SW480 (cell line): ENCODE measurements at regions not wholly inside any gene's neighbourhood (a gene's known extent, or its start where the extent isn't known, plus 50 kb on each side); places are given as distances from the start of the nearest gene placed in this dataset.

ENCODE experiments used
- DNase-seq: peaks from one replicate; pipeline ENCODE4 v3.0.0-alpha.2; 2016; ENCODE audit warnings: low spot score

DNA sequence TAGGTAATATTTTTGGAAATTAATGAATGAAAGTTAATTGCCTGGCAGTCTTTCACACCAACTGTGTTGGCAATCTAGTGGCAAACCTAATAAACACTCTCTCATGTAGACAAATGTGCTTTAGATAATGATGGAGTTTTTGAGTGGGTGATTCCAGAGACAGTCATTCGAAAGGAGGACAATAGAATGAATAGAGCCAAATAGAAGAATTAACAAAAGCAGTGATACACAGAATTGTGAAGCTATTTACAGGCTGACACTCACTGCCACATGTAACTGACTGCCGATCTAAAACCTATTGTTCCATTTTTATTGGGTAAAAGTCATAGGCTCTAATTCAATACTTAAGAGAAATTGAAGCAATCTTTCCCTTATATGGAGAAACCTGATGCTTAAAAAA lies 338.5 kb downstream of the PCDH7 start:
- DNase-seq, result no peak

DNA sequence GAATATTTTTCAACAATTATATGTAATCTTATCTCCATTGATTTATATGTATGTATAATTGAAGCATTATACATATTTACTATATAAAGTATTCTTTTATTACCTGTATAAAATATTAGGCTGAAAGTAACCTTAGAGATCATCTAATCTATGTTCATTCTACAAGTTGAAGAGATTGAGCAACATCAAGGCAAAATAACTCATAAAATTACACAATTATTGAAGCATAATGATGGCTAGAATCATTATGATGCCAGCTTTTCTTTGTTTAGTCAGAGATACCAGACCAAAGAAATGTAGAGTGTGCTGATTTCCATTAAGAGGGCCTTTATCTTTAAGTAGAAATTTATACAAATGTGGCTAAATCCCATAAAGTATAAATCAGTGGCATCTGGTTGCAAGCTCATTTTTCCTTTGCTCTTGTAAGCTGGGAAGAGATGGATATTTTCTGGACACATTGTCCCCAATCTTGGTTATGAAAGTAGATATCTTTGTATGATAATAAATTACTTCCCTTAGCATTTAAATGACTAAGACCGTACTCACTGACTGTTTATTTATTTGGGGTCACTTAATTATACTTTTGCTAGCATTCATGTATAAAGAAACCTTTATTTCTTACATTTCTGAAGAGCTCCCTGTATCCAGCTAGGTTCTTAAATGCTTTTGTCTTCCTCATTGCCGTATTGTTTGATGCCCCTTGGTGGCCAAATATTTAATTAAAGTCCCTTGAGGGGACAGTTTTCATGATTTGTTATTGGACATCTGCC lies 339.8 kb downstream of the PCDH7 start:
- no peak for DNase-seq

DNA sequence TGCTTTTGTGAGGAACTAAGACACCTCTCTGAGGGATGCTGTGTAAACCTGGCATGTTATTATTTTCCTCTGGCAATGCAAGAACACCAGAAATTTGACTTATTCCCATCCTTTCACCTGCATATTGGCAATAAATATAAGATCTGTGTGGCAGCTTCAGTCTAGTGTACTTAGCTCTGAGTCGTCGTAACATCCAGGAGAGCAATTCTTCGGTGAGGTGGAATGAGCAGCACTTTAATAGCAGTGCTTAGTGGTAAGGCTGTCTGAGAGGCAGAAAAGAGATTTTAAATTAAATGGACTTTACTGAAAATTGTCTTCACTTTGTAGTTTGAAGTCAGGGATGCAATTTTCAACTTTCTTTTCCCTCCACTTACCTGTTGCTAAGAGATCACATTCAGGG lies 344.9 kb downstream of the PCDH7 start:
- no peak for DNase-seq

DNA sequence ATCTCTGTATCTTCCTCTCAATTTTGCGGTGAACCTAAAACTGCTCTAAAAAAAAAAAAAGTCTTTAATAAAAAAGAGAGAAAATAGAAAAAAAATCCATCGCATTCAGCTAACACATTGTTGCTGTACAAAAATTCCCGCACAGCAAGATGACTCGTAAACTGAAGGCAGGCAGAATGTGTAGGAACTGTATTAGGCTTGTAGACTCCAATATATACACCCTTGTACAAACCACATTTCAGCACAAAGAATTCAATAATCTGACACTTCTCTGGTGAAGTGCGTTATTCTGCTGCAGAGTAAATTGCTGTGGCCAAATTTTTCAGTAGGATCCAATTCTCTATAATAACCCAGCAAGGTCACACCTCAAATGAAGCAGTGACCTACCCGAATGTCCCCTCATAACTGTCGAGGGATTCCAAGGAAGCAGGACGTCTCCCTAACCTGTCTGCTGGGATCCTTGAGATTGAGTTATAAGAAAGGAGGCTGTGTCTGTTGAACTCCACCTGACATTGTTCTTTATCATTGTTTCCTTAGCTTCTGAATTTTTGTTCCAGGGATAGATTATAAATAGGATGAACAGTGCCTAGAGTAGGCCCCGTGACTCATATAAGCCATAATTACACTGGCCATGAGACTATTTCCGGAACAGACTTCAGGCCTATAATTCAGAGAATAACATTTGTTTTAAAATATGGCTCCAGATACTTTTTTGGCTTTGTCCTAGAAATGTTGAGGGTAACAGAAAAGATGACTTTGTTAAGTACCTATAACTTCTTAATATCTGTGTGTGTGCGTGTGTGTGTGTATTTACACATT lies 348.3 kb downstream of the PCDH7 start:
- DNase-seq, result no peak

DNA sequence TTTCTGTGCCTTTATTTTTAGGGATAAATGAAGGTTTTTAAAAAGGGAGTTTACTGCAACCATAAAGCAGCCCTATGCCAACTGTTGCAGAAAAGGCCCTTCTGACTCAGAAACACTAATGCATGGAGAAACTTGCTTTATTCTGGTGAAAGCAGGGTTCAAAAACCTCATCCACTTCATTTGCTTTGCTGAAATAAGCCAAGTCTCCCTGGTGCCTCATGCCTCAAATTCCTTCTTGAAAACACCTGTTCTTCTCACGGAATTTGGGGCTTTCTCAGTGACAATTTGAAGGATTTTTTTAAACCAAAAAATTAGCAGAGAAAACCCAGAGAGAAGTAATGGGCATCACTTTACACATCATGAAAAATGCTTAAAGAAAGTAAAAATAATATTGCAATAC lies 349.0 kb downstream of the PCDH7 start:
- DNase-seq, result no peak

DNA sequence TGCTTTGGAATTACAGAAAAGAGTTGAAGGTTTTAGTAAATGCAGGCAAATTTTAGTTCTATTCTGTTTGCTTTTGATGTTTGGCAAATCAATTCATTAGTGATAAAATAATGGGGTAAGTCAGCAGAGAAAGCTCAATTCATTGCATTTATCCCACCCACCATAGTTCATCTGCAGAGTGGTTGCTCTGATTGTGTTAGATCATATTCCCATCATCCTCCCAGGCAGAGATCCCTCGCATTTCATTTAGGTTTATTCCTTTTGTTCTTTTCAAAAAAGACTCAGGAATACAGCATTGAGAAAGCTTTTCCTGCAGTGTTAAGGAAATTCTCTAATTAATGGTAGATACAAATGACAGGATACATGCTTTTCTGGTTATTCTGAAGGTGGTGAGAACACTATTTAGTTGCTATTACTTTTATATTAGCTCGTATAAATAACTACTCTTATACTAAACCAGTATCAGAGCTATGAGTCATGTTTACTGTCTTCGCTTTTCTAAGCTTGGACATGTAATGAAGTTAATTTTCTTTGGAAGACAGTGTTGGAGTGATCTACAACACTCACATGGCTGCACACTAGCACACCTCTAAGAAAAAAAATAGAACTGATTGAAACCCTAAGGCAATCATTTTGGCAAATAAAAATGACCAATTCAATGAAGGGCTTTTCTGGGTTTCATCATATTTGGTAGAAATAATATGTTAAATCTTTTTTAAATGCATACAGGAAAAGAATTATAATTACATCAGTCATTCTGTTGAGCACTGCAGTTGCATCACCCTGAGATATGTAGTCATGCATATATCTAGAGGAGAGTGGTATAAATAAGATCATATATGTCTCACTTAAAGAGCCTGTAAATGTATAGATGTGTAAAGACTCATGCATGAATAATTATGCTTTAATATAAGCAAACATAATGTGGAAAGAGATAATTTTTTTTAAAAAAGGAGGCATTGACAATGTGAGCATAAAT lies 351.6 kb downstream of the PCDH7 start:
- DNase-seq, result no peak

DNA sequence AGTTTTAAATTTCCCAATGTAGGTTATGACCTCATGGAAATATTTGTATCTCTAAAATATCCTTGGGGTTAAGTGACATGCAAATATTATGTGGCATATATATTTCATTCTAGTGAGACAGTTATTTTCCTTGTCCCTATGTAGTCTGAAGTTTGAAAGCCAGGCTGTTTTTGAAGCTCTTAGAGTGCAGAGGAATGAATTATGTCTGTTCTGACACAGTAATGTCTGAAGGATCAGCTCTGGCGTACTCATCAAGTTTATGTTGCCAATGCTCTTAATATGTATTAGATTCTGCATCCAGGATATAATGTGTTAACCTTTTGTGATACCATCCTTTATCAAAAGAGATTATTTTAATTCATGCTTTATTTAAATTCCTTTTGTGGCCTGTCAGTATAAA lies 355.8 kb downstream of the PCDH7 start:
- DNase-seq, result no peak

DNA sequence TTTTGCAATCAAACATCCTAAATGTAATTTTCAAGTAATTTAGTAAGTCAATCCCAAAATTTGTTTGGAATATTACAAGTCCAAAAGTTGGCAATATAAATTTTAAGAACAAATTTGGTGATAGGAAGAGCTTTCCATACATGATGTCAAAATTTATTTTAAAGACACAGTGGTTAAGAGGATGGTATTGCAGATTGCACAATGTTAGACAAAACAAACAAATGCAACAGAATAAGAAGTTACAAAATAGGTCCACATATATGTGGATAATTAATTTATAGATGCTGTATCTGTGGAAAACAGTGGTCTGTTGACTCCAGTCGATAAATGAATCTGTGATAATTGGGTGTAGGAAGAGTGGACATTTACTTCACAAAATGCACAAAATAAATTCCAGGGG lies 358.5 kb downstream of the PCDH7 start:
- no peak for DNase-seq

DNA sequence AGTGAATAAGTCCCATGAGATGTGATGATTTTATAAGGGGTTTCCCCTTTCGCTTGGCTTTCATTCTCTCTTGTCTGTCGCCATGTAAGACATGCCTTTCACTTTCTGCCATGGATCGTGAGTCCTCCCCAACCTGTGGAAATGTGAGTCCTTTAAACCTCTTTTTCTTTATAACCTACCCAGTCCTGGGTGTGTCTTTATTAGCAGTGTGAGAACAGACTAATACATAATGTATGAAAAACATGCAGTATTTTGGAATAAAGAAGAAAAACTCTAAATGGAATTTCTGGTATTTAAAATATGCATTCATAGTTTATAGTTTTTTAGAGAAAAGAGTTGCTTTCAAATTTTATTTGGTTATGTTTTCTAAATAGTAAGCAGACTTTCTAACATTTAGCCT lies 360.7 kb downstream of the PCDH7 start:
- DNase-seq, result no peak

DNA sequence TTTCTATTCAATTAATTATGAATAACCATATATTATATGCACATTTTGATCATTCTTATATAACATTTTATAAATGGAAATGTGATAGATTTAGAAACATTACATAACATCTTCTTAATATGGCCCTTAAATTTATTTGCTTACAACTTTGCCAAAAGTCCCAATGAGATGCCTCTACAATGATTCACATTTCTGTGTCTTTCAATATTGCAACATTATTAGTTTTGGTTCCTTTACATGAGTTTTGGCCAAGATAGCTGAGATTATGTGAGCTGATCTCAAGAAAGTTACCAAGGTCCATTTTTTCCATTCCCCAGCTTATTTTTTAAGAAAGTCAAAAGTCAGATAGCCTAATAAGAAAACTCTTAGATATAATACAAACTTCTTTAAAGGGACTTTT lies 361.2 kb downstream of the PCDH7 start:
- no peak for DNase-seq

DNA sequence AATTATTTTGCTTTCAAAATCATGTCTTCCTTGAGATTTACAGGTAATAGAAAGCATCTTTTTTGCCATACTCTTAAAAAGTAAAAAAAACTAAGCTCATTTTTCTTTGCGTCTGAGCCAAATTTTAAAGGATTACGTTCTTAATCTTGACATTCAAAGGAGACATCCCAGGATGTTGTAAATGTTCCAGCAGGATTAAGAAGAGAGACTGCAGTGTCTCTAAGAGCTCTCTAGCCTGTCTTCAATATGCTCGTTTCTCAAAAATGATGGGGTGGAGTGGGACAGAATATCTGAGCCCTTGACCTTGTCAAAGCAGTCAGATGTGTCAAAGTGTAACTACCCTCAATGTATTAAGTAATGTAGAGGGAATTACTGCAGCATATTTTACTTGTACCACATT lies 363.3 kb downstream of the PCDH7 start:
- no peak for DNase-seq

DNA sequence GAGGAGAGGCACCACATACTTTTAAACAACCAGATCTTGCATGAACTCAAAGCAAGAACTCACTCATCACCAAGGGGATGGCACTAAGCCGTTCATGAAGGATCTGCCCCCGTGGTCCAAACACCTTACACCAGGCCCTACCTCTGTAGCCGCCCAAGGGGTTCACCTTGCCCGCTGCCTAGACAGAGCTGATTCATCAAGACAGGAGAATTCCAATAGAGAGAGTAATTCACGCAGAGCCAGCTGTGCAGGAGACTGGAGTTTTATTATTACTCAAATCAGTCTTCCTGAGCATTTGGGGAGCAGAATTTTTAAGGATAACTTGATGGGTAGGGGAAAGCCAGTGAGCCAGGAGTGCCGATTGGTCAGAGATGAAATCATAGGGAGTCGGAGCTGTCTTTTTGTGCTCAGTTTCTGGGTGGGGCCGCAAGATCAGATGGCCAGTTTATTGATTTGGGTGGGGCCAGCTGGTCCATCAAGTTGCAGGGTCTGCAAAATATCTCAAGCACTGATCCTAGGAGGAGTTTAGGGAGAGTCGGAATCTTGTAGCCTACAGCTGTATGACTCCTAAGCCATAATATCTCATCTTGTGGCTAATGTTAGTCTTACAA lies 364.7 kb downstream of the PCDH7 start:
- DNase-seq, result no peak

DNA sequence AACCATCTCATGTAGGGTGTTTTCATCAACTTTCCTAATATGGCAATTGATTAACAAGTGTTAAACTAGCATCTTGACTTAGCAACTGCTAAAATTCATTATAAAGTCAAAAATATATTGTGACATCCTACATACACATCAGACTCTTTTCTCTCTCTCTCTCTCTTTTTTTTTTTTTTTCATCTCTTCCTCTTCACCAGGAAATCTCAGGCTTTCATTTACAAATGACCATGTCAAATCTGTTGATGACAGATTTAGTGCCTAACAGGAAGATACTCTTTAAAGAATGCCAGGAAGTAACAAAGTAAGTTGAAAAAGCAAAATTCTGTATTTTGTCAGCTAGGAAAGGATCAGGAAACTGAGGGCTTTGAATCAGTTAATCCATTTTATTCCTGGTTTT lies 365.5 kb downstream of the PCDH7 start:
- no peak for DNase-seq

DNA sequence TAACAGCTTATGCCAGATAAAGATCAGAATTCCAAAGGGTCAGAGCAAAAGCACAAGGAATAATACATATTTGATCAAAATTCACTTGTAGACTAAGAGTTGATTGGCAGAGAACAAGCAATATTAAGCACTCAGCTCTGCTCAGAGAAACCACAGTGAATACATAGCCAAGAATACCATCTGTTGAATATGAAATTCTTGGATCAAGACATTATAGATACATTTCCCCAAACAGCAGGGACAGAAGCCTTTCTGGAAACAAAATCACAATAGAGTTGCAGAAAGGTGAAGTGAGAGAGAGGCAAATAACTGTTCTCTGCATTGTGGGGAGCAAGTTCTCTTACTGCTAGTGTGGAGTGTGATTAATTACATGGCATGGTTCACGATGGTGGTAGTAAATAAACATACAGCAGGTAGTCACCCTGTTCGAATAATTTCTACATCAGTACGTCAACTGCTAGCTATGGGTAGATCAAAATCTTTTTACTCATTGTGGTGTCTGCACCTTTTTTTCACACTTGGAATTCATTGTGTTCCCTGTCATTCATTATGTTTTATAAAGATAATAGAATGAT lies 366.7 kb downstream of the PCDH7 start:
- no peak for DNase-seq

DNA sequence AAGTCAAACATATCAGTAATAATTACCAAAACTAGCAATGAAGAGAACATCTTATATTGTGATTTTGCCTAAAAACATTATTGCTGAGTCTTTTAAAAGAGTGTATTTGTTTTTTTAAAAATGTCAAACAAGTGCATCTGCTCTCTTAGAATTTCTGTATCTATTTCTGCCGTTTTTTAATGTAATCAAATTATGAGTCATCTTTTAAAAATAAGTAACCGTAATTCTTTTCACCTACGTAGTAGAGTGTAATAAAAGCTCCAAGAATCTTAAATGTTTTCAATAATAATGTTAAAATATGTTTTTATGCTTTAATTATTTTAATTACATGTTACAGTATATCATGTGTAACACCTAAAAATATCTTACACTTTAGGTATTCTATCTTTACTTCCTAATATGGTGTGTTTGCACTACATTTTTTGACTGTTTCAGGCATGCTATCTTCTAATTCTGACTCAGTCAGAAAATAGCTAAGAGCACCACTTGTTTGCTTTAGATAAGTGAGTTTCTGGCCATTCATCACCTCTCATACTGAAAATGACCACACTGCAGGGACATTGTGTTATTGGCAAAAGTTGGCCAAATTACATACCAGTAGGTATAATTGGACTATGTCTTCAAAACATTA lies 368.5 kb downstream of the PCDH7 start:
- no peak for DNase-seq

DNA sequence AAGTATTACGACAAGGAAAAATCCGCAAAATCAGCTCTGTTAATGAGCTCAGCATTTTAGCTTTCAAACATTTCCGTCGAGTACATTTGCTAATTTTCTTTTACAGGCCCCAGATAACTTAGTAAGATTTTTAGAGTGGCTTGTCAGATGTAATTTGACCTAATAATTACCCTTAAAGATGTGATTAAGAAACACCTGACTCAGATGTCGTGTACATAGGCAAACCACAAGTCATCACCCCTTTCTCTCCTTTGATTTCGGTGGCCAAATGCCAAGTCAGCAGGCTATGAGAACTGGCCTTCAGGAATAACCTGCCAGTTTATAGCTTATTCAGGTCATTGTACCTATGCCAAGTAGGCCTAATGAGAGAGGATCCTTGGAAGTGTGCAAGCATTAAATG lies 369.6 kb downstream of the PCDH7 start:
- DNase-seq, result no peak

DNA sequence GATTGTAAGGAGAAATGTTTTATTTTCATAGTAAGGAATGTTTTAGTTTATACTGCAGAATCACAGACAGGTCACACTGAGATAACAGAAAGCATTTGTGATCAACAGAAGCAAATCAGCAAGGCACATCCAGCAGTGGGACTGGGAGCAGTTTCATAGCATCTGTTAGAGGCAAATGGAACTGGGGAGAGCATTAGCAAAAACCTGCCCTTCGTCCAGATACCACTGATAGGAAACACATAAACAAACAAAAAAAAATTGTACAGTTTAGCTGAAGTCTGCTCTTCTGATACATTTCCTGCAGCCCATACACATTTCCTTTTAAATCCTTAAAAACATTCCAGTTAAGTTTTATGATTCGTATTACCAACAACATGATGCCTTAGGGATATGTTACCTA lies 374.3 kb downstream of the PCDH7 start:
- no peak for DNase-seq

DNA sequence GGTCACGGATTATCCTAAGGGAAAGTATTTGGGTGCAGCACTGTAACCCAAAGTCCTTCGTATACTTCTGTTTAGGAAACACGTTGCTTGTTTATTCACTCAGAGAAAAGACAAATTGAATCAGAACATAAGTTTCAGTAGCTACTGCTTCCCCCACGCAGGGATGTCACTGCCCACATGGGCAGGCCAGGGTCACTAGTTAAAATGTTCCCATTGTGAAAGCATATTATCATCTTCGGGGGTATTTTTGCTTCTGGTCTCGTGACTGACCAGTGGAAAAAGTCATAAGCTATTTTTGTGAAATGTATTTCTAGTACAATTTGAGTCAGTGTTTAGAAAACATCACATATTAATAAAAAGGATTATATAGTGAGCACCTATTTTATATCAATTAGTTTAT lies 377.8 kb downstream of the PCDH7 start:
- no peak for DNase-seq

DNA sequence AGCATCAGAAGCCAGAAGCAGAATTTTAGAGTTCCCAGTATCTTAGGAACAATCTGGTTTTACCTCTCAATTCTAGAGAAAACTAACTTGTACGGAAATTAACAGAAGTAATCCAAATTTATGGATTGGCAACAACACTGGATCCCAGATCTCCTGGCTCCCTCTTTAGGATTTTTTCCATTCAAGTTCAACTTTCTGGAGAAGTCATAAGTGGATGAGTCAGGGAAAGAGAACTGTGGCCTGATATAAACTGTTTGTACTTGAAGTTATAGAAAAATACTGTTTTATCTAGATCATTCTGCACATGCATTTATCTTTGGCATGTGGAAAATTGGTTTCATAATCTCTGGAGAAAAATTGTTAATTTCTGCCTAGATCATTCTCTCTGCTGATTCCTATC lies 380.4 kb downstream of the PCDH7 start:
- DNase-seq, result no peak

DNA sequence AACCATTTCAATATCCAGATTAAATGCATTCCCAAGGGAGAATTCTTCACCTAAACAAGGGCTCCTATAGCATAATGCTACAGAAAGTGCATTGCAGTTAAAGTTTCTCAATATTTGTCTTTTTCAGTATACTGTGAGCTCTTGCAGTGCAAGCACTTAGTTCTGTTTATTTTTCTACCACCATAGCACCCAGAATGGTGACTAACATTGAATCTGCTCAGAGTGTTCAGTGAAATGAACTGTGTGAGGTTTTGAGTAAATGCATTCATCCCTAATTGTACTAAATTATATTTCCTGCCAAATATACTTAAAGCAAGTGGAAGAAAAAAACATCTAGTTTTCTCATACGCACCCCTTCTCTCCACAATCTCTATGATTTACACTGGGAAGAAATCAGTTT lies 383.9 kb downstream of the PCDH7 start:
- DNase-seq, result no peak

DNA sequence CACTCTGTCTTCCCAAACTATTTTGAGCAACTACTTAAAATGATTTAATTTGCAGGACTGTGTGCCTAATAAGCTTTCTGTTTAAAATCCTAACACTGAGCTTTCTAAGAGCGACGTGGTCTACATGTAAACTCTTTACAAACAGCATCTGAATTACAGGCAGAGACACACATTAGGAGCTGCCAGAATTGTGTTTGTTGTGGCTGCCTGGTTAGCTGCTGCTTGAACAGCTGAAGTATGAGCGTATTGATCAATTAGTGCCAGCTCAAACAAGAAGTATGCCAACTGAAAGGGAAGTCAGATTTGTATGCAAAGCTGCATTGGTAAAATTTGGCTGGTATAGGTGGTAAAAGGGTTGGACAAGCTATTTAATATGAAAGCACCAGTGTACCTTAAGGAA lies 384.4 kb downstream of the PCDH7 start:
- DNase-seq, result no peak
